BLaER1 treated with 17β-estradiol and CSF1 and Interleukin-3, amounts not matched to agents 10 nM and 100 nM (cell line): ENCODE measurements at regions not wholly inside any gene's neighbourhood (a gene's known extent, or its start where the extent isn't known, plus 50 kb on each side); places are given as distances from the start of the nearest gene placed in this dataset.

Source experiments
- H3K27ac ChIP-seq, 11 experiments: shearing (Covaris generic); formaldehyde crosslinking; 2 replicates each; pipeline ENCODE4 v1.8.1; 2022
- H3K27me3 ChIP-seq, 11 experiments: shearing (Covaris generic); formaldehyde crosslinking; 2 replicates each; pipeline ENCODE4 v1.8.1; 2022
- H3K36me3 ChIP-seq, 11 experiments: shearing (Covaris generic); formaldehyde crosslinking; 2 replicates each; pipeline ENCODE4 v1.8.1; 2022
- H3K4me1 ChIP-seq, 10 experiments: shearing (Covaris generic); formaldehyde crosslinking; 2 replicates each; pipeline ENCODE4 v1.8.1; 2022
- H3K4me2 ChIP-seq, 11 experiments: shearing (Covaris generic); formaldehyde crosslinking; 2 replicates each; pipeline ENCODE4 v1.8.1; 2022
- H3K4me3 ChIP-seq, 10 experiments: shearing (Covaris generic); formaldehyde crosslinking; 2 replicates each; pipeline ENCODE4 v1.8.1; 2022
- H3K9ac ChIP-seq, 11 experiments: shearing (Covaris generic); formaldehyde crosslinking; 2 replicates each; pipeline ENCODE4 v1.8.1; 2022
- H3K9me3 ChIP-seq, 11 experiments: shearing (Covaris generic); formaldehyde crosslinking; replicated peaks in 1 of 11; 2 replicates each; pipeline ENCODE4 v1.8.1; 2022
- H4K20me1 ChIP-seq, 11 experiments: shearing (Covaris generic); formaldehyde crosslinking; 2 replicates each; pipeline ENCODE4 v1.8.1; 2022
- Cebpa-rat ChIP-seq, 11 experiments: shearing (Covaris generic); IDR thresholded peaks; 2 replicates each; pipeline ENCODE4 v1.8.1; 2022

- TF ChIP-seq Cebpa-rat (IDR thresholded peaks at IDR 0.05), result no peak
- H3K27ac ChIP-seq, result no peak overlapping the region
- no peaks in the 10 kb centered on the region for H4K20me1 ChIP-seq
- H3K9ac ChIP-seq, result no peak overlapping the region
- no peak overlapping the region for H3K4me3 ChIP-seq
- H3K36me3 ChIP-seq, result no peaks in the 10 kb centered on the region
- H3K27me3 ChIP-seq, result no peaks in the 10 kb centered on the region
- H3K4me1 ChIP-seq, result peaks cover 0 to 9% (median 0%) of the 10 kb centered on the region in 10 experiments; a peak in 4 of 20 replicates
- H3K9me3 ChIP-seq, result peaks cover 0 to 12% (median 0%) of the 10 kb centered on the region in 11 experiments; a peak in 5 of 22 replicates
- H3K4me2 ChIP-seq, result no peak overlapping the region
These were observed 93.1 kb upstream of the OLFM3 start for GRCh38 chr1:102089791-102090190.

- TF ChIP-seq Cebpa-rat (IDR thresholded peaks at IDR 0.05), result no peak
- Histone ChIP-seq H3K27me3 (no peaks in the 10 kb centered on the region), H3K4me1 (no peaks in the 10 kb centered on the region), H3K4me2 (no peak overlapping the region), H3K27ac (no peak overlapping the region), H3K9me3 (peaks cover 0 to 12% (median 0%) of the 10 kb centered on the region in 11 experiments; a peak in 5 of 22 replicates), H3K36me3 (no peaks in the 10 kb centered on the region), H3K4me3 (no peak overlapping the region), H3K9ac (no peak overlapping the region), H4K20me1 (no peaks in the 10 kb centered on the region)
These were observed 89.2 kb upstream of the OLFM3 start for GRCh38 chr1:102085896-102086295.

- Histone ChIP-seq H3K4me3 (no peak overlapping the region), H3K4me1 (no peaks in the 10 kb centered on the region), H4K20me1 (no peaks in the 10 kb centered on the region), H3K27ac (no peak overlapping the region), H3K27me3 (no peaks in the 10 kb centered on the region), H3K9ac (no peak overlapping the region), H3K36me3 (no peaks in the 10 kb centered on the region), H3K4me2 (no peak overlapping the region), H3K9me3 (peaks cover 0 to 12% (median 0%) of the 10 kb centered on the region in 11 experiments; a peak in 5 of 22 replicates)
- TF ChIP-seq Cebpa-rat (IDR thresholded peaks at IDR 0.05), result no peak
These were observed 88.2 kb upstream of the OLFM3 start for GRCh38 chr1:102084771-102085535.

- H3K4me2 ChIP-seq, result no peak overlapping the region
- no peak overlapping the region for H3K9ac ChIP-seq
- H3K9me3 ChIP-seq, result peaks cover 0 to 12% (median 0%) of the 10 kb centered on the region in 11 experiments; a peak in 5 of 22 replicates
- no peak for TF ChIP-seq Cebpa-rat (IDR thresholded peaks at IDR 0.05)
- no peaks in the 10 kb centered on the region for H3K27me3 ChIP-seq
- H4K20me1 ChIP-seq, result no peaks in the 10 kb centered on the region
- no peak overlapping the region for H3K4me3 ChIP-seq
- H3K4me1 ChIP-seq, result no peaks in the 10 kb centered on the region
- H3K36me3 ChIP-seq, result no peaks in the 10 kb centered on the region
- no peak overlapping the region for H3K27ac ChIP-seq
These were observed 86.5 kb upstream of the OLFM3 start for GRCh38 chr1:102083192-102083591.

- Histone ChIP-seq H3K27me3 (no peaks in the 10 kb centered on the region), H3K9ac (no peak overlapping the region), H3K4me1 (no peaks in the 10 kb centered on the region), H4K20me1 (no peaks in the 10 kb centered on the region), H3K36me3 (no peaks in the 10 kb centered on the region), H3K27ac (no peak overlapping the region), H3K4me2 (no peak overlapping the region), H3K9me3 (no peaks in the 10 kb centered on the region), H3K4me3 (no peak overlapping the region)
- TF ChIP-seq Cebpa-rat (IDR thresholded peaks at IDR 0.05), result no peak
These were observed 78.1 kb upstream of the OLFM3 start for GRCh38 chr1:102074874-102075273.

GRCh38 chr1:102071451-102071850 is 74.7 kb upstream of the OLFM3 start:
- TF ChIP-seq Cebpa-rat (IDR thresholded peaks at IDR 0.05), result no peak
- no peaks in the 10 kb centered on the region for H4K20me1 ChIP-seq
- H3K4me2 ChIP-seq, result no peak overlapping the region
- H3K27ac ChIP-seq, result no peak overlapping the region
- no peaks in the 10 kb centered on the region for H3K9me3 ChIP-seq
- H3K36me3 ChIP-seq, result no peaks in the 10 kb centered on the region
- no peak overlapping the region for H3K9ac ChIP-seq
- no peaks in the 10 kb centered on the region for H3K27me3 ChIP-seq
- no peaks in the 10 kb centered on the region for H3K4me1 ChIP-seq
- no peak overlapping the region for H3K4me3 ChIP-seq

- no peaks in the 10 kb centered on the region for H4K20me1 ChIP-seq
- H3K36me3 ChIP-seq, result no peaks in the 10 kb centered on the region
- H3K4me2 ChIP-seq, result 0 out of 22 replicates have a peak overlapping the region, but pooled peaks of 3 of the 11 experiments have one; percentile 7 to 15 (median 7)
- no peaks in the 10 kb centered on the region for H3K9me3 ChIP-seq
- TF ChIP-seq Cebpa-rat (IDR thresholded peaks at IDR 0.05), result no peak
- H3K9ac ChIP-seq, result no peak overlapping the region
- H3K27ac ChIP-seq, result no peak overlapping the region
- H3K4me1 ChIP-seq, result peaks cover 0 to 5% (median 0%) of the 10 kb centered on the region in 10 experiments; a peak in 2 of 20 replicates
- no peak overlapping the region for H3K4me3 ChIP-seq
- H3K27me3 ChIP-seq, result no peaks in the 10 kb centered on the region
These were observed 53.8 kb upstream of the OLFM3 start for GRCh38 chr1:102050556-102050955.

- Histone ChIP-seq H3K27me3 (no peaks in the 10 kb centered on the region), H3K36me3 (no peaks in the 10 kb centered on the region), H3K4me2 (no peak overlapping the region), H4K20me1 (no peaks in the 10 kb centered on the region), H3K9ac (no peak overlapping the region), H3K9me3 (no peaks in the 10 kb centered on the region), H3K4me1 (peaks cover 0 to 5% (median 0%) of the 10 kb centered on the region in 10 experiments; a peak in 2 of 20 replicates), H3K4me3 (no peak overlapping the region), H3K27ac (no peak overlapping the region)
- TF ChIP-seq Cebpa-rat (IDR thresholded peaks at IDR 0.05), result no peak
These were observed 51.0 kb upstream of the OLFM3 start for GRCh38 chr1:102047724-102048123.
